Activated T-cell treated with anti-CD3 and anti-CD28 coated beads, Interleukin-2, amount 50 U/mL, for 48 hours (primary cell): ENCODE measurements at regions not wholly inside any gene's neighbourhood (a gene's known extent, or its start where the extent isn't known, plus 50 kb on each side); places are given as distances from the start of the nearest gene placed in this dataset.

ENCODE experiments used
- DNase-seq, 2 experiments: peaks; one replicate each; pipeline ENCODE4 v3.0.0-alpha.2; 2020

DNA sequence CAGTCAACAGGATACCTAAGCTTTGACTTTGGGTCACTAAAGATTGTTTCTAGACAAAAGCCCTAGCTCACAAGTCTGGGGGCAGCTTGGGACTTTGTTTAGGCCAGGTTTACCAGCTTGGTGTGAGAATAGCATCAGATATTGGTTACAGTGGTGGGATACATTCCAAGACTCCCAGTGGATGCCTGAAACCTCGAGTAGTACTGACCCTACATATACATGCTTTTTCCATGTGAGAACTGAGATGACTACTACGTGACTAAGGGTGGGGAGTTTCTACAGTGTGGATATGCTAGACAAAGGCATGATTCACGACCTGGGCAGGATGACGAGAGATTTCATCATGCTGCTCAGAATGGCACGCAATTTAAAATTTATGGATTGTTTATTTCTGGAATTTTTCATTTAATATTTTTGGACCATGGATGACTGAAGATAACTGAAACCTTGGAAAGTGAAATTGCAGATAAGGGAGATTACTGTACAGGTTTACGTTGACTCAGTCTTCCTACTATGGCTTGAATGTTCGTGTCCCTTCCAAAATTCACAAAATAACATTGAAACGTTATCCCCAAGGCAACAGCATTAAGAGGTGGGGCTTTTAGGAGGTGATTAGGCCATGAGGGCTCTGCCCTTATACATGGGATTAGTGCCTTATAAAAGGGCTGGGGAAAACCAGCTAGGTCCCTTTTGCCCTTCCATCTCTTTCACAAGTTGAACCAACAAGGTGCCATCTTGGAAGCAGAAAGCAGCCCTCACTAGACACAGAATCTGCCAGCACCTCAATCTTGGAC lies 50.2 kb upstream of the CTAGE1 start:
- DNase-seq: no peak

DNA sequence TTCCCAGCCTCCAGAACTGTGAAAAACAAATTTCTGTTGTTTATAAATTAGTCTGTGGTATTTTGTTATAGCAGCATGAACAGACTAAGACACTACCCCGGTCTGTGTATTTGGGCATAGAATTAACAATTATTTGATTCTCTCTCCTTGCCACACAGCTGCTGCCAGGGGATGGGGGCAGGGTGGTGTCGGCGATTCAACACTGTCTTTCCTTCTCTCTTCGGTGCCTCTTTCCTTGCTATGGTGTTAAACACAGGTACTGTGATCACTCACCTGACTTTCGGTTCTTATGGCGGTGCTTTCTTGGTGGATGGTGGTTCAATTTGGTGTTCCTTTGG lies 50.8 kb upstream of the CTAGE1 start:
- no peak for DNase-seq

- no peak for DNase-seq
Measured at GRCh38 chr18:22469061-22469734, 51.5 kb upstream of the CTAGE1 start.

- DNase-seq: no peak
Measured at GRCh38 chr18:22469926-22470247, 52.2 kb upstream of the CTAGE1 start.

DNA sequence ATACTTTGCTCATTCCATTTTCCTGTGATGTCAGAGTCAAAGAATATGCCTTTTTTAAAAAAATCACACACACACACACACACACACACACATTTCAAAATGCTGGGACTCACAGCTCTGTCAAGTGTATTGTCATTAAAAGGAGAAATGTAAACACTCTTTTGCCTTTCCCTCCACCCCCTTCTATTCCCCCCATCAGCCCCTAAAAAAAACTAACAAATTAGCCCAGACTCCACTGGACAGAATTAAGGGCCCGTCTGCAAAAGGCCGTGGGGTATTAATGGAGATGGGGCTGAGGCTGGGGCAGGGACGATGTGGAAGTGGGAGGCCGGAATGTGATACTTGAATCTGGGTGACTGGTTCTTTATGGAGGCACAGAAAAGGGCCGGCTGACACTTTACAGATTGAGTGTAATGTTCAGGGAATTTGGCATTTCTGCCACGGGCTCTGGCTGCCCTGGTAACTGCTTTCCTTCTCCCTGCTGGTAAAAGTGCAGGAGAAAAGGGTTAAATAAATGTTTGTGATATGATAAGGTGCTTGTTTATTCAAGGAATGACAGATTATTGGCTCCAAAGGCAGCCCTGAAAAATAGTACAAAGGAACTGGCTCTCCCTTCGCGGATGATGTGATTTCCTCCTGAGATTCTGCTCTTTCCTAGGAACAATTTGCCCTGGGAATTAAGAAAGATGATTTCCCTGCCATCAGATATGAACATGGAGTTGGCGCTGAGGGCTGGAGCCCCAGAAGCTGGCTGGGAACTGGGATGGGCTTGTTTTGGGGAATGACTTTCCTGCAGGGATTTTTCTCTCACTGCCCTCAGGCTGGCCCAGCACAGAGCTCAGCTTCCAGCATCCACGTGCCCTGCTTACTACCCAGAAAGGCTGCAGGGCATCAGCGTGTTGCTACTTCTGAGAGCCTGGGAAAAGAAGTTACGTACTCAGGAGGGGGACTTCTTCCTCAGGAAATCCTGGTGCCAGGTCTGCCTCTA lies 52.8 kb upstream of the CTAGE1 start:
- DNase-seq: no peak

GRCh38 chr18:22471546-22472131 lies 53.9 kb upstream of the CTAGE1 start:
- no peak for DNase-seq

GRCh38 chr18:22473366-22473765 lies 55.7 kb upstream of the CTAGE1 start:
- DNase-seq: no peak

DNA sequence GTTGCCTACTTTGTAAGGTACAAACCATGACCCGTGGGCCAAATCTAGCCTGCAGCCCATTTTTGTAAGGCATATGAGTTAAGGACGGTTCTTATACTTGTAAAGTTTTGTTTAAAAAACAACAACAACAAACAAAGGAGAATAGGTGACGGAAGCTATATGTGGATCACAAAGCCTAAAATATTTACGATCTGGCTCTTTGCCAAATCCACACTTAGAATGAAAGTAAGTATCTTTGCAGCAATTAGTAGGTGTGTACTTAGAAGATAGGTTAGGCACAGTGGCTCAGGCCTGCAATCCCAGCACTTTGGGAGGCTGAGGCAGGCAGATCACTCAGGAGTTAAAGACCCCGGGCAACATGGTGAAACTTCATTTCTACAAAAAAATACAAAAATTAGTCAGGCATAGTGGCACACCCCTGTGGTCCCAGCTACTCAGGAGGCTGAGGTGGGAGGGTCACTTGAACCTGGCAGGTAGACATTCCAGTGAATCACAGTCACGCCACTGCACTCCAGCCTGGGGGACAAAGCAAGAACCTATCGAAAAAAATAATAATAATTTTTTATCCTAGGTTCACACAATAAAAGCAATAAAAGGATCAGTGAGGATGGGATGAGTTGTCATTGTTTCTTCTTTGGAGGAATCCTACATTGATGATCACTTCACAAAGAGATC lies 57.8 kb upstream of the CTAGE1 start:
- no peak for DNase-seq

DNA sequence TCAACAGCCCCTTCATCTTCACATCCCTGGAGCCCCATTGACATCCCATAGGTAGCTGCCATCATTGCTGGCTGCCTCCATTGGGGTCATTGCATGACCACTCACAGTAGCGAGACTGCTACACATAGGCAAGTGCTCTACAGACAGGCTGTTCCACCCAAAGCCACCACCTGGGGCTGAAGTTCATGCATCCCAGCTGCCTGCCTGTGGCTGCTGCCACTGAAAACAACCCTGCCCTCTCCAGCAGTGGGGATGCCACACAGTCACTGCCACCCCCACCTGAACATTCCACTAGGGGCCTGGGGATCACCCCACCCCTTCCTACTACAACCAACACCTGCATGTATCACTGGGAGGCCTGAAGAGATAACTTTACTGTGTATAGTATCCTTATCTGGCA lies 59.5 kb upstream of the CTAGE1 start:
- DNase-seq: no peak

GRCh38 chr18:22482948-22483347 lies 65.2 kb upstream of the CTAGE1 start:
- DNase-seq: no peak

GRCh38 chr18:22483407-22483806 lies 65.7 kb upstream of the CTAGE1 start:
- no peak for DNase-seq

- DNase-seq: no peak
Measured at GRCh38 chr18:22484471-22484870, 66.8 kb upstream of the CTAGE1 start.

DNA sequence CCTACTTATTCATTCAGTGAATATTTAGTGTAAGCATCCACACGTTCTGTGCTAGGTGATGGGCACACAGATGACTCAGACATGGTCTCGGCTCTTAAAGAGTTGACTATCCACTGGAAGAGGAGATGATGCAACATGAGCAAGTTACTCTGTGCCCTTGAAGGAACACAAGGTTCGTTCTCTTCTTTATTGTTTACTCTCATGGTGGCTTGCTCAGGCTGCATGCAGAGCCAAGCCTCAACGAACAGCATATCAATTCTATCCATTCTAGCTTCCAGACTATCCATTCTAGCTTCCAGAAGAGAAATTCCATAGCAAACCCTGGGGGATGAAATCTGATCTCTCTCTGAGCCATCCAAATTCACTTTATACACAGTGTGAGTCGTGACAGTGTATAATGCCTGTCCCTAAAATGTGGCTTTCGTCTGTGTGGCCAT lies 68.1 kb upstream of the CTAGE1 start:
- DNase-seq: no peak

DNA sequence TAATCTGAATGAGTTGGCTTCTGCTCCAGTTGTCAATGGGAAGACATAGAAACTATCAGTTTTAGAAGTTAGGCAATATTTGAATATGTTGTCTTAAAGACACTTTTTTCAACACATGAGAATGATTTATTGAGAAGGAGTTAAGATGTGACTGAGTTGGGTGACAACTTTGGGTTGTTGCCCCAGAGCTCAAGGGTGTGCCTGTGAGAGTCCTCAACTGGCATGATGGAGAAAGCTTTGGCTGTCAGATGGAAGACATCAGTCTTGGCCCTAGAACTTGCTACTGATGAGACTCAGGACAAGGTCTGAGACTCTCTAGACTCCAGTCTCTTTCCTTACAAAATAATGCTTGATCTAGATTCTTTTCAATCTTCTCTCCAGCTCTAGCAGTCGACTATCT lies 69.0 kb upstream of the CTAGE1 start:
- DNase-seq: no peak

GRCh38 chr18:22488554-22488953 lies 70.8 kb upstream of the CTAGE1 start:
- DNase-seq: no peak

DNA sequence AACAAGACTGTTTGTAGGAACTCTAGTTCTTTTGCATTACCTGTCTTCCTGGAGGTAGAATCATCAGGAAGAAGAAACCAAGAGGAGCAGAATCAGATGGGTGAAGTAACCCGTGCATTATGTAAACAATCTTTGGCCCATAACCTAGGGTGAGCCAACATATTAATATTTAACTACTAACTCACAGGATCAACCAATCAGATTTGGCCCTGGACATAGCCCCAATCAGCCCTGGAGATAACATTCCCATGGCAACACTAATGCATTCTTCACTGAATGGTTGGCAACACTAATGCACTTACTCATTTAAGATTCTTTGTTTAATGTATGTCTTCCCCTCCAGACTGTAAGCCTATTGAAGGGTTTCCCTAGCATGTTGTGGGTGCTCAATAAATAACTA lies 72.0 kb upstream of the CTAGE1 start:
- no peak for DNase-seq

DNA sequence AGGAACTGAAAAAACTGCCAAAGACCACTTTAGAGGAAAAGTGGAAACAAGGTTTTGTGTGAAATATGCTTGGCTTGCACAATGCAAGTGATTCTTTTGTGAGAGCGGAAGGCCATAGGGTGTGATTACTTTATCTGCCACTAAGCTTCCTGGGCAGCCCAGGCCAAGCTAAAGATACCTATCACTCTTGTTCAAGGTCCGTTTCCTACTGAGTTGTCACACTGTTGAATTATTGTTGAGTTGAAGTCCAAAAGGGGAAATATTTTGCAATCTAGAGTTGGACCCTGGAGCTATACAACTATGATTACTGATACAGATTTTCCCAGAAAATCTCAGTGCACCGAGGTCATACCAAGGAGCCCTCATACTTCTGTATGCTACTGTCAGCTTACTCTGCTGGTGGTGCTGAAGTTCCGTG lies 72.7 kb upstream of the CTAGE1 start:
- DNase-seq: no peak

GRCh38 chr18:22493255-22493654 lies 75.5 kb upstream of the CTAGE1 start:
- no peak for DNase-seq

DNA sequence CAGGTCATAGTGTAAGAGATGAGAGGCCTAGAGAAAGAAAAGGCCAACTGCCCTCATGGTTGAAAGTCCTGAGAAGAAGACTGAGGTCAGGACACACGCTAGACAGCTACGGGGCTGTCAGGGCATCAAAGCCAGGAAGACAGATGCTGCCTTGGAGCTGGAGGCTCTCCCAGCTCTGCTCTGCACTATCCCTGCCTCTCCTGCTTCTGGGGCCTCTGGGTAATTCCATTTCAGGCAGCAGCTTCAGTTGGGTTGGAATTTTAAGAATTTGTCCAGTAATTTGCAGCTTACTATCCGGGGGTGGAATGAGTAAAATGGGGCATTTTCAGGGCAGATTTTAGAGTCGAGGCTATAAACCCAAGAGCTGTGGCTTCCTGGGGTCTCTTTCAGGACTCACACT lies 76.2 kb upstream of the CTAGE1 start:
- no peak for DNase-seq

- no peak for DNase-seq
Measured at GRCh38 chr18:22494771-22495170, 77.1 kb upstream of the CTAGE1 start.

GRCh38 chr18:22499421-22499820 lies 81.7 kb upstream of the CTAGE1 start:
- no peak for DNase-seq

DNA sequence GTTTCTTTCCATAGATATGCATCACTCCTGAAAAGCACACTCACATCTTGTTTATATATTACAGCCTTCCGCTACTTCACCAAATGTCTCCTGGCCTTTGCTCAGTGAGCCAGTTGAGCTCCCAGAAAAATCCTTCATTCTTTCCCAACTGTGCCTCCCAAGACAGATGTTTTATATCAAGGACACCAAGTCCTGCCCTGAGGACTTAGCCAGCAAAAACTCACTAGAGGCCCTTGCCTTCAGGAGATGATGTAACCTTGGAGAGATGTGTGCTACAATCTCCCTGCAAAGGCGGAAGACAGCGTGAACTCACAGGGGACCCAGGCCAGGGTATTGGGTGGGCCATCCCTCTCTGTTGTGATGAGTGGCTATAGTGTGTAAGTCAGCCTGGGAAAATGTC lies 86.1 kb upstream of the CTAGE1 start:
- DNase-seq: no peak
